GM21423 (cell line): ENCODE measurements at regions not wholly inside any gene's neighbourhood (a gene's known extent, or its start where the extent isn't known, plus 50 kb on each side); places are given as distances from the start of the nearest gene placed in this dataset.
A peak's percentile ranks its signal among the peaks of the same experiment; 100 is the strongest.
"Not testable (repeated sequence)": the region's sequence is repeated elsewhere in the genome, so short reads cannot be mapped to it uniquely, and the experiment has no call there.

Experiments used
- ATAC-seq: cut with Tn5 transposase; IDR thresholded peaks from one replicate; pipeline ENCODE4 v1.9.1; 2021; ENCODE audit warnings: mild to moderate bottlenecking, moderate library complexity; ENCODE audit not compliant: unreplicated experiment

- no peak for ATAC-seq
These were observed 129.5 kb upstream of the LNX1 start for GRCh38 chr4:53720776-53721175.

GRCh38 chr4:53717064-53717549 lies 125.8 kb upstream of the LNX1 start:
- no peak for ATAC-seq

GRCh38 chr4:53716471-53717063 lies 125.3 kb upstream of the LNX1 start:
- no peak for ATAC-seq

- no peak for ATAC-seq
These were observed 124.7 kb upstream of the LNX1 start for GRCh38 chr4:53716011-53716410.

- ATAC-seq, result no peak
These were observed 123.2 kb upstream of the LNX1 start for GRCh38 chr4:53714236-53715140.

- no peak for ATAC-seq
These were observed 122.5 kb upstream of the LNX1 start for GRCh38 chr4:53713767-53714166.

GRCh38 chr4:53713296-53713695 lies 122.0 kb upstream of the LNX1 start:
- no peak for ATAC-seq

GRCh38 chr4:53712408-53713020 lies 121.2 kb upstream of the LNX1 start:
- no peak for ATAC-seq

- ATAC-seq, result no peak
These were observed 120.6 kb upstream of the LNX1 start for GRCh38 chr4:53711926-53712325.

GRCh38 chr4:53709693-53710092 lies 118.4 kb upstream of the LNX1 start:
- ATAC-seq, result no peak

GRCh38 chr4:53707491-53707890 lies 116.2 kb upstream of the LNX1 start:
- no peak for ATAC-seq

- no peak for ATAC-seq
These were observed 115.2 kb upstream of the LNX1 start for GRCh38 chr4:53706422-53707032.

- no peak for ATAC-seq
These were observed 114.7 kb upstream of the LNX1 start for GRCh38 chr4:53705972-53706371.

- ATAC-seq, result peak; percentile 21
These were observed 114.0 kb upstream of the LNX1 start for GRCh38 chr4:53705151-53705764.

- ATAC-seq, result no peak
These were observed 113.0 kb upstream of the LNX1 start for GRCh38 chr4:53704329-53704728.

GRCh38 chr4:53703267-53703655 lies 112.0 kb upstream of the LNX1 start:
- no peak for ATAC-seq

- peak; percentile 81 for ATAC-seq
These were observed 111.3 kb upstream of the LNX1 start for GRCh38 chr4:53702334-53703266.

- not testable (repeated sequence) for ATAC-seq
These were observed 110.0 kb upstream of the LNX1 start for GRCh38 chr4:53701260-53701659.

GRCh38 chr4:53699310-53699709 lies 108.0 kb upstream of the LNX1 start:
- not testable (repeated sequence) for ATAC-seq
